ENCODE measurements at regions not wholly inside any gene's neighbourhood (a gene's known extent, or its start where the extent isn't known, plus 50 kb on each side); places are given as distances from the start of the nearest gene placed in this dataset.
"Not testable (repeated sequence)": the region's sequence is repeated elsewhere in the genome, so short reads cannot be mapped to it uniquely, and the experiment has no call there.

GRCh38 chr6:144477856-144478255 is 192.7 kb downstream of the UTRN start:
- FAIRE-seq: no peak

- FAIRE-seq: no peak
Observed at GRCh38 chr6:144478483-144478882, 193.3 kb downstream of the UTRN start.

- no peak for FAIRE-seq
Observed at GRCh38 chr6:144479991-144480390, 194.9 kb downstream of the UTRN start.

- no peak for FAIRE-seq
Observed at GRCh38 chr6:144480473-144480872, 195.3 kb downstream of the UTRN start.

- no peak for FAIRE-seq
Observed at GRCh38 chr6:144481527-144481926, 196.4 kb downstream of the UTRN start.

- FAIRE-seq: peak; percentile 70
Observed at GRCh38 chr6:144482142-144482541, 197.0 kb downstream of the UTRN start.

- FAIRE-seq: no peak
Observed at GRCh38 chr6:144485531-144485930, 200.4 kb downstream of the UTRN start.

- FAIRE-seq: no peak
Observed at GRCh38 chr6:144488590-144488989, 203.5 kb downstream of the UTRN start.

GRCh38 chr6:144493035-144493910 is 208.1 kb downstream of the UTRN start:
- no peak for FAIRE-seq

GRCh38 chr6:144495076-144495475 is 209.9 kb downstream of the UTRN start:
- FAIRE-seq: not testable (repeated sequence)

- no peak for FAIRE-seq
Observed at GRCh38 chr6:144497650-144498049, 212.5 kb downstream of the UTRN start.

- FAIRE-seq: no peak
Observed at GRCh38 chr6:144500892-144501291, 215.8 kb downstream of the UTRN start.

GRCh38 chr6:144505214-144505613 is 220.1 kb downstream of the UTRN start:
- not testable (repeated sequence) for FAIRE-seq

- FAIRE-seq: not testable (repeated sequence)
Observed at GRCh38 chr6:144506051-144506450, 220.9 kb downstream of the UTRN start.

- FAIRE-seq: not testable (repeated sequence)
Observed at GRCh38 chr6:144507772-144508312, 222.7 kb downstream of the UTRN start.

GRCh38 chr6:144510859-144511258 is 225.7 kb downstream of the UTRN start:
- no peak for FAIRE-seq

- FAIRE-seq: no peak
Observed at GRCh38 chr6:144515761-144516160, 230.6 kb downstream of the UTRN start.

- FAIRE-seq: no peak
Observed at GRCh38 chr6:144519426-144519825, 234.3 kb downstream of the UTRN start.

- FAIRE-seq: no peak
Observed at GRCh38 chr6:144528743-144529425, 243.7 kb downstream of the UTRN start.

GRCh38 chr6:144530118-144530517 is 245.0 kb downstream of the UTRN start:
- no peak for FAIRE-seq

- not testable (repeated sequence) for FAIRE-seq
Observed at GRCh38 chr6:144532238-144532637, 247.1 kb downstream of the UTRN start.

GRCh38 chr6:144534180-144534579 is 249.0 kb downstream of the UTRN start:
- no peak for FAIRE-seq

- FAIRE-seq: no peak
Observed at GRCh38 chr6:144535630-144536029, 250.5 kb downstream of the UTRN start.

GRCh38 chr6:144536079-144536478 is 250.9 kb downstream of the UTRN start:
- no peak for FAIRE-seq

Measured in colon (tissue), 2 donors.